Posterior cingulate gyrus (tissue), 11 donors: ENCODE measurements at regions not wholly inside any gene's neighbourhood (a gene's known extent, or its start where the extent isn't known, plus 50 kb on each side); places are given as distances from the start of the nearest gene placed in this dataset.

Experiments used
- DNase-seq, 10 donors: peaks; one replicate each; pipeline versions ENCODE4 v3.0.0 to v3.0.0-alpha.2; 2020 to 2021; ENCODE audit warnings: mixed read lengths in 3 of 10
- intact Hi-C: fragments of 100-400 bp; cut with DNase I; formaldehyde crosslinking; loops from one replicate; pipeline ENCODE4 v1.15.1; 2023

- intact Hi-C loops = no loop called here
These were observed 79.5 kb downstream of the KLF5 start for GRCh38 chr13:73138276-73138637.

DNA sequence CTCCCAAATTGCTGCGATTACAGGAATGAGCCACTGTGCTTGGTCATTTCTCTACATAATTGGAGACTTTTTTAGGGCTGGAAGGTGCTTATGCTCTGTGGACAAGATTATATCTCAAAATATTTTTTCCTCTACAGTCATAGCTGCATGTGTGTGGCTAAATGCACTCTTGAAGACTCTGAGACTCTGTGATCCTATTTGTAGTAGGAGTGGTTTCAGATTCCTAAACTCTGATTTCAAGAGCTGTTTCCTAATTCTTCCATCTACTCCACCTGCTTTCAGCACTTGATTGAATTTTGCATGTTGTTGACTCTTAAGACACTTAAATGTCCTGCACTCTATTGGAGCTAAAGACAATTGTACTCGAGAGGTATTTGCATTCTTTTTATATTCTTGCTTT lies 78.0 kb downstream of the KLF5 start:
- DNase-seq = no peak
- intact Hi-C loops = no loop called here

More at GRCh38 chr13:73138276-73138637, 79.5 kb downstream of the KLF5 start:
- DNase-seq = no peak

DNA sequence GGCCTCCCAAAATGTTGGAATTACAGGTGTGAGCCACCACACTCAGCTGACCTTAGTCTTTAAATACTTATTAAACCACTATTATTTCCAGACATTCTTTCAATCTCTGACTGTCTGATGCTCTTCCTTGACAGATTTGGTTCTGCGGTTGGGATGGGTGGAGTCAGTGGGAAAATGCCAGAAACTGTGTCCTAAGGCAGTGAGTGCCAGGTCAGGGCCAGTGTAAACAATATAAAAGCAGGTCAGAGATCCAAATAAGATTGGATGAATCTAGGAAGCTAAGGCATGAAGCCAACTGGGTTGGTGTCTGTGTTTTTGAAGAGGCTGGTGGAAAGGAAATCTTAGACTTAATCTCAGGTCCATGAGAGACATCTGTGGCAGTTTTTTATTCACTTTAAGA lies 74.7 kb downstream of the KLF5 start:
- intact Hi-C loops = no loop called here
- no peak for DNase-seq

DNA sequence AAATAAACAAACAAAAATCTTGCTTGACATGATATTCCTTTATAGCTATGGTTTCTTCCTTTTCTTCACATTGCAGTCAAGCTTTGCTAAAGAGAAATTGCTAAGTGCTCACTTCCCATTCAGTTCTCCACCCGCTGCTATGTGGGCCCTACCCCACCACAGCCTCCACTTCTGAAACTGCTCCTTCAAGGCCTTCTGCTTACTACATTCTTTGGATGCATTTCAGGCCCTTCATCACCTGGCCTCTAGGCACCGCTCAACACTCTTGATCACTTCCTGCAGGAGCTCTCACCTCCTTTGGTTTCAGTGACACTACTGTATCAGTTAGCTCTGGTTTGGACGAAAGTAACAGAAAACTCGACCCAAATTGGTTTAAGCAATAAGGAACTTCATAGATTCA lies 72.4 kb downstream of the KLF5 start:
- intact Hi-C loops = no loop called here
- DNase-seq = no peak

GRCh38 chr13:73129023-73129422 lies 70.2 kb downstream of the KLF5 start:
- intact Hi-C loops = no loop called here
- DNase-seq = no peak
